ENCODE measurements at regions not wholly inside any gene's neighbourhood (a gene's known extent, or its start where the extent isn't known, plus 50 kb on each side); places are given as distances from the start of the nearest gene placed in this dataset.

- ChIA-PET POLR2A (interaction anchor here (0.6 to 1.7 kb wide), 7 partner anchors 9 to 282 kb away, joined by 3 to 8 read pairs (median 3); partner anchors contain the start of gene FLRT2), CTCF (interaction anchor here (0.7 to 1.9 kb wide), 5 partner anchors 15 to 544 kb away, joined by 3 to 11 read pairs (median 6); no protein-coding TSS in a partner anchor)
- BruUV-seq (replicated peaks) = no TSS peak
- TF ChIP-seq CTCF (IDR thresholded peaks at IDR 0.05; ENCODE audit: unreplicated experiment) = no peak
- H3K36me3 Mint-ChIP-seq (ENCODE audit: insufficient read depth, unreplicated experiment) = no peaks in the 10 kb centered on the region
- no peaks in the 10 kb centered on the region for H3K27me3 Mint-ChIP-seq (ENCODE audit: insufficient read depth, unreplicated experiment)
- no peak overlapping the region for H3K27ac Mint-ChIP-seq (ENCODE audit: low read depth, unreplicated experiment)
- H3K4me3 Mint-ChIP-seq (ENCODE audit: unreplicated experiment) = peak overlapping the region; percentile 49
- intact Hi-C loops (cut with micrococcal nuclease) = loop anchor here (5.0 kb wide), 1 partner anchor 278 kb away; no protein-coding TSS in a partner anchor
- peaks cover 34% of the 10 kb centered on the region for H3K4me1 Mint-ChIP-seq (ENCODE audit: insufficient read depth, unreplicated experiment)
- no peaks in the 10 kb centered on the region for H3K9me3 Mint-ChIP-seq (ENCODE audit: unreplicated experiment)
- peak; percentile 78 for DNase-seq (ENCODE audit: unreplicated experiment)
These were observed 280.9 kb upstream of the FLRT2 start for GRCh38 chr14:85248881-85249635.

- H3K4me1 Mint-ChIP-seq (ENCODE audit: insufficient read depth, unreplicated experiment) = peaks cover 34% of the 10 kb centered on the region
- no peak for TF ChIP-seq CTCF (IDR thresholded peaks at IDR 0.05; ENCODE audit: unreplicated experiment)
- no peak for DNase-seq (ENCODE audit: unreplicated experiment)
- H3K27me3 Mint-ChIP-seq (ENCODE audit: insufficient read depth, unreplicated experiment) = no peaks in the 10 kb centered on the region
- no peak overlapping the region for H3K27ac Mint-ChIP-seq (ENCODE audit: low read depth, unreplicated experiment)
- H3K4me3 Mint-ChIP-seq (ENCODE audit: unreplicated experiment) = no peak overlapping the region
- intact Hi-C loops (cut with micrococcal nuclease) = no loop called here
- ChIA-PET CTCF (interaction anchor here (1.0 kb wide), 1 partner anchor 14 kb away, joined by 3 read pairs; no protein-coding TSS in a partner anchor), POLR2A (interaction anchor here (0.7 kb wide), 1 partner anchor 11 kb away, joined by 3 read pairs; no protein-coding TSS in a partner anchor)
- no peaks in the 10 kb centered on the region for H3K9me3 Mint-ChIP-seq (ENCODE audit: unreplicated experiment)
- no peaks in the 10 kb centered on the region for H3K36me3 Mint-ChIP-seq (ENCODE audit: insufficient read depth, unreplicated experiment)
- BruUV-seq (replicated peaks) = no TSS peak
These were observed 279.3 kb upstream of the FLRT2 start for GRCh38 chr14:85250414-85251189.

GRCh38 chr14:85252011-85252410 is 277.9 kb upstream of the FLRT2 start:
- Mint-ChIP-seq H3K4me1 (ENCODE audit: insufficient read depth, unreplicated experiment) (peaks cover 34% of the 10 kb centered on the region), H3K27ac (ENCODE audit: low read depth, unreplicated experiment) (no peak overlapping the region), H3K4me3 (ENCODE audit: unreplicated experiment) (no peak overlapping the region), H3K9me3 (ENCODE audit: unreplicated experiment) (no peaks in the 10 kb centered on the region), H3K36me3 (ENCODE audit: insufficient read depth, unreplicated experiment) (no peaks in the 10 kb centered on the region), H3K27me3 (ENCODE audit: insufficient read depth, unreplicated experiment) (no peaks in the 10 kb centered on the region)
- ChIA-PET CTCF (interaction anchor here (0.7 to 1.0 kb wide), 2 partner anchors 15 to 18 kb away, joined by 3 read pairs; no protein-coding TSS in a partner anchor), POLR2A (interaction anchor here (0.7 to 1.2 kb wide), 2 partner anchors 11 to 60 kb away, joined by 3 to 4 read pairs; no protein-coding TSS in a partner anchor)
- peak; percentile 88 for DNase-seq (ENCODE audit: unreplicated experiment)
- no TSS peak for BruUV-seq (replicated peaks)
- intact Hi-C loops (cut with micrococcal nuclease) = no loop called here
- TF ChIP-seq CTCF (IDR thresholded peaks at IDR 0.05; ENCODE audit: unreplicated experiment) = no peak

GRCh38 chr14:85254711-85255110 is 275.2 kb upstream of the FLRT2 start:
- Mint-ChIP-seq H3K9me3 (ENCODE audit: unreplicated experiment) (no peaks in the 10 kb centered on the region), H3K4me3 (ENCODE audit: unreplicated experiment) (no peak overlapping the region), H3K36me3 (ENCODE audit: insufficient read depth, unreplicated experiment) (no peaks in the 10 kb centered on the region), H3K27ac (ENCODE audit: low read depth, unreplicated experiment) (no peak overlapping the region), H3K27me3 (ENCODE audit: insufficient read depth, unreplicated experiment) (no peaks in the 10 kb centered on the region), H3K4me1 (ENCODE audit: insufficient read depth, unreplicated experiment) (peaks cover 25% of the 10 kb centered on the region)
- ChIA-PET POLR2A (no interaction called here), CTCF (no interaction called here)
- intact Hi-C loops (cut with micrococcal nuclease) = no loop called here
- TF ChIP-seq CTCF (IDR thresholded peaks at IDR 0.05; ENCODE audit: unreplicated experiment) = no peak
- no peak for DNase-seq (ENCODE audit: unreplicated experiment)
- BruUV-seq (replicated peaks) = no TSS peak
